ENCODE measurements at regions not wholly inside any gene's neighbourhood (a gene's known extent, or its start where the extent isn't known, plus 50 kb on each side); places are given as distances from the start of the nearest gene placed in this dataset.

GRCh38 chrX:121958886-121959285 is 911.5 kb downstream of the GLUD2 start:
- no peak for TF ChIP-seq CTCF (IDR thresholded peaks at IDR 0.05)
- no peak for TF ChIP-seq POLR2A (IDR thresholded peaks at IDR 0.05)

Measured in thyroid gland (tissue), 4 donors.